Stomach (tissue), 4 donors: ENCODE measurements at regions not wholly inside any gene's neighbourhood (a gene's known extent, or its start where the extent isn't known, plus 50 kb on each side); places are given as distances from the start of the nearest gene placed in this dataset.

Experiments used
- EP300 ChIP-seq: sonication (generic); formaldehyde crosslinking; IDR thresholded peaks from one replicate; pipeline ENCODE4 v1.6.1; 2017; ENCODE audit warnings: antibody characterized with exemption
- POLR2A ChIP-seq, 4 donors: fragments of 450-650 bp; IDR thresholded peaks; one replicate each; pipeline ENCODE4 v1.6.1; 2016; ENCODE audit warnings: antibody characterized with exemption in 4 of 4, control low read depth in 2 of 4, mild to moderate bottlenecking in 1 of 4, moderate library complexity in 1 of 4
- POLR2AphosphoS5 ChIP-seq, 3 donors: sonication (generic); formaldehyde crosslinking; IDR thresholded peaks; one replicate each; pipeline ENCODE4 v1.6.1; 2016; ENCODE audit warnings: antibody characterized with exemption in 3 of 3
- TF ChIP-seq, protein P1 (sequence below), 7 experiments: fragments of 450-650 bp in 4 of 7; fragments of 200-600 bp in 3 of 7; sonication (generic) in 3 of 7; IDR thresholded peaks; one replicate each; pipeline ENCODE4 v1.5.1; 2016 to 2019; ENCODE audit warnings: antibody characterized with exemption in 7 of 7, control low read depth in 2 of 7, mild to moderate bottlenecking in 1 of 7

DNA sequence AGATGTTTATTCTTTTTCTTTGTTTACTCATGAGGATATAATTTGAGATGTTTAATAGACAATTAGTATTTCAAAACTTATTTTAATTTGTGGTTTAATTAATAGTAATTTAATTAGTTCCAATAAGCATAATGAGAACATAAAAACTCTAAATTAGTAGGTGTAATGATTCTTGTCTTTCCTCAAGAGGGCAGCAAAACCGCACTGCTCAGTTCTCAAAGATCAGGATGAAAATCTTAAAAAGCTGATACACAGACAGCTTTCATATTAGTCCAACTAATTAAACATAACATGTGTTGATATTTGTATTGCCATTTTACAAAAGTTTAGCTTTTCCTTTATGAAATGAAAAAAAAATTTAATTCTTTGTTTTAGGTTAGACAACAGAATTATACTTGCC lies 106.7 kb upstream of the C21orf91 start:
- TF ChIP-seq, protein P1, sequence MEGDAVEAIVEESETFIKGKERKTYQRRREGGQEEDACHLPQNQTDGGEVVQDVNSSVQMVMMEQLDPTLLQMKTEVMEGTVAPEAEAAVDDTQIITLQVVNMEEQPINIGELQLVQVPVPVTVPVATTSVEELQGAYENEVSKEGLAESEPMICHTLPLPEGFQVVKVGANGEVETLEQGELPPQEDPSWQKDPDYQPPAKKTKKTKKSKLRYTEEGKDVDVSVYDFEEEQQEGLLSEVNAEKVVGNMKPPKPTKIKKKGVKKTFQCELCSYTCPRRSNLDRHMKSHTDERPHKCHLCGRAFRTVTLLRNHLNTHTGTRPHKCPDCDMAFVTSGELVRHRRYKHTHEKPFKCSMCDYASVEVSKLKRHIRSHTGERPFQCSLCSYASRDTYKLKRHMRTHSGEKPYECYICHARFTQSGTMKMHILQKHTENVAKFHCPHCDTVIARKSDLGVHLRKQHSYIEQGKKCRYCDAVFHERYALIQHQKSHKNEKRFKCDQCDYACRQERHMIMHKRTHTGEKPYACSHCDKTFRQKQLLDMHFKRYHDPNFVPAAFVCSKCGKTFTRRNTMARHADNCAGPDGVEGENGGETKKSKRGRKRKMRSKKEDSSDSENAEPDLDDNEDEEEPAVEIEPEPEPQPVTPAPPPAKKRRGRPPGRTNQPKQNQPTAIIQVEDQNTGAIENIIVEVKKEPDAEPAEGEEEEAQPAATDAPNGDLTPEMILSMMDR (IDR thresholded peaks at IDR 0.05), result peak in 1 of 7 experiments; percentile 6
- no peak for TF ChIP-seq POLR2A (IDR thresholded peaks at IDR 0.05)
- TF ChIP-seq POLR2AphosphoS5 (IDR thresholded peaks at IDR 0.05), result no peak
- no peak for TF ChIP-seq EP300
